ENCODE measurements at regions not wholly inside any gene's neighbourhood (a gene's known extent, or its start where the extent isn't known, plus 50 kb on each side); places are given as distances from the start of the nearest gene placed in this dataset.

DNA sequence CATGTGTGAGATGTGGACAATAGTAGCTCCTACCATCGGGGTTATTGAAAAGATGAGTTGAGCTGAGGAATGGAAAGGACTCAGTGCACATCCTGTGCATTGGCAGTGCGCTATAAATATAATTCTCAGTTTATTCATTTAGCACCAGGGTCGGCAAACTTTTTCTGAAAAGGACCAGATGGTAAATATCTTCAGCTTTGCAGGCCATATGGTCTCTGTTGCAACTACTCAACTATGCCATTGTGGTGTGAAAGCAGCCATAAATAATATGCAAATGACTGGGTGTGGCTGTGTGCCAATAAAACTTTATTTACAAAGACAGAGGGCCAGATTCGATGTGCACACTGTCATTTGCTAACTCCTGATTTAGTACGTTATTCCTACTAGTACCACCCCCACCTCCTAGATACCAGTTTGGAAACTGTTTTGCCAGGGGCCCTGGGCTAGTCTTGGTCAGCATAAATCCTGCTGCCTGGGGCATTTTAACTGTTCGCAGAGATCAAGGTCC is 422.9 kb upstream of the MKI67 start:
- no peak overlapping the region for H3K27ac ChIP-seq
- intact Hi-C loops (cut with DNase I): no loop called here
- peaks cover 0 to 7% (median 0%) of the 10 kb centered on the region in 4 donors for H3K27me3 ChIP-seq
- no peak overlapping the region for H3K4me3 ChIP-seq
- no peaks in the 10 kb centered on the region for H3K4me1 ChIP-seq
- no peak for DNase-seq
- H3K36me3 ChIP-seq: no peaks in the 10 kb centered on the region
- TF ChIP-seq, protein P1, sequence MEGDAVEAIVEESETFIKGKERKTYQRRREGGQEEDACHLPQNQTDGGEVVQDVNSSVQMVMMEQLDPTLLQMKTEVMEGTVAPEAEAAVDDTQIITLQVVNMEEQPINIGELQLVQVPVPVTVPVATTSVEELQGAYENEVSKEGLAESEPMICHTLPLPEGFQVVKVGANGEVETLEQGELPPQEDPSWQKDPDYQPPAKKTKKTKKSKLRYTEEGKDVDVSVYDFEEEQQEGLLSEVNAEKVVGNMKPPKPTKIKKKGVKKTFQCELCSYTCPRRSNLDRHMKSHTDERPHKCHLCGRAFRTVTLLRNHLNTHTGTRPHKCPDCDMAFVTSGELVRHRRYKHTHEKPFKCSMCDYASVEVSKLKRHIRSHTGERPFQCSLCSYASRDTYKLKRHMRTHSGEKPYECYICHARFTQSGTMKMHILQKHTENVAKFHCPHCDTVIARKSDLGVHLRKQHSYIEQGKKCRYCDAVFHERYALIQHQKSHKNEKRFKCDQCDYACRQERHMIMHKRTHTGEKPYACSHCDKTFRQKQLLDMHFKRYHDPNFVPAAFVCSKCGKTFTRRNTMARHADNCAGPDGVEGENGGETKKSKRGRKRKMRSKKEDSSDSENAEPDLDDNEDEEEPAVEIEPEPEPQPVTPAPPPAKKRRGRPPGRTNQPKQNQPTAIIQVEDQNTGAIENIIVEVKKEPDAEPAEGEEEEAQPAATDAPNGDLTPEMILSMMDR (IDR thresholded peaks at IDR 0.05): no peak
- TF ChIP-seq POLR2A (IDR thresholded peaks at IDR 0.05): no peak
- 74 to 77% methylated on average over 6 of the region's 6 CpGs for whole genome bisulfite sequencing, 2 donors
- H3K9me3 ChIP-seq: peaks cover 0 to 3% (median 0%) of the 10 kb centered on the region in 3 donors

DNA sequence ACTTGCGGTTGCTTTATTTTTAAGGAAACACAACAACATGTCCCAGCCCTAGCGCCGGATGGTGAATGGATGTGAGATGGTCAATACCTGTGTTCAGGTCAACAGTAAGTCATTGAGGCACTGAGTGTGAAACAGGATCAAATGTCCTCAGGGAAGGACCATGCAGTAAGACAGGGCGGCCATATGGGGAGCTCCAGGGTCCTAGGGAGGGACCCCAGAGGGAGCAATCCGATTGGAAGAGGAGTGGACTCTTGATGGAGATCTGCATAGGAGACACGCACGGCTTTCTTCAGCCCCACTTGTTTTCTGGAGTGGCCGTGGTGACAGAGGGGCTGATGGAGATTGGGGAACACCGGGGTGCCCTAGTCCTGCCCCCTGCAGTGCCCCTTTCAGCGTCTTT is 423.8 kb upstream of the MKI67 start:
- H3K27me3 ChIP-seq: peaks cover 0 to 7% (median 0%) of the 10 kb centered on the region in 4 donors
- no peaks in the 10 kb centered on the region for H3K36me3 ChIP-seq
- no peak overlapping the region for H3K27ac ChIP-seq
- WGBS, 2 donors: 80 to 82% methylated on average over 10 of the region's 10 CpGs
- no peaks in the 10 kb centered on the region for H3K4me1 ChIP-seq
- intact Hi-C loops (cut with DNase I): no loop called here
- peaks cover 0 to 3% (median 0%) of the 10 kb centered on the region in 3 donors for H3K9me3 ChIP-seq
- no peak overlapping the region for H3K4me3 ChIP-seq
- DNase-seq: no peak
- TF ChIP-seq, protein P1 (IDR thresholded peaks at IDR 0.05): no peak
- TF ChIP-seq POLR2A (IDR thresholded peaks at IDR 0.05): no peak

DNA sequence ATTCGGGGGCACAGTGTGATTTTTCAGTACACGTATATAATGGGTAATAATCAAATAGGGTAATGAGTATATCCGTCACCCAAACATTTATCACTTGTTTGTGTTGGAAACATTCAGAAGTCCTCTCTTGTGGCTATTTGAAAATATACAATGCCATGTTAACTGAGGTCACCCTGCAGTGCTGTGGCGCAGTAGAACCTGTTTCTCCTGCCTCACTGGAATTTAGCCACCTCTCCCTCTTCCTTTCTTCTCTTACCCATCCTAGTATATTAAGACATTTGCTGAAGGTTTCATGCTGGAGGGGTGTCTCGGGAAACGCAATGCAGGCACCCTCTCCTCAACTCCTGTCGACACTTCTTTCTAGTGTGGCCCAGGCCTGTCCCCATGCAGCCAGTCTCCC is 425.3 kb upstream of the MKI67 start:
- TF ChIP-seq POLR2A (IDR thresholded peaks at IDR 0.05): no peak
- DNase-seq: no peak
- 53 to 71% methylated on average over 4 to 7 of the region's 7 CpGs for WGBS, 2 donors
- Histone ChIP-seq H3K27me3 (peaks cover 0 to 7% (median 0%) of the 10 kb centered on the region in 4 donors), H3K4me3 (no peak overlapping the region), H3K4me1 (no peaks in the 10 kb centered on the region), H3K9me3 (peaks cover 0 to 3% (median 0%) of the 10 kb centered on the region in 3 donors), H3K27ac (no peak overlapping the region), H3K36me3 (no peaks in the 10 kb centered on the region)
- intact Hi-C loops (cut with DNase I): no loop called here

DNA sequence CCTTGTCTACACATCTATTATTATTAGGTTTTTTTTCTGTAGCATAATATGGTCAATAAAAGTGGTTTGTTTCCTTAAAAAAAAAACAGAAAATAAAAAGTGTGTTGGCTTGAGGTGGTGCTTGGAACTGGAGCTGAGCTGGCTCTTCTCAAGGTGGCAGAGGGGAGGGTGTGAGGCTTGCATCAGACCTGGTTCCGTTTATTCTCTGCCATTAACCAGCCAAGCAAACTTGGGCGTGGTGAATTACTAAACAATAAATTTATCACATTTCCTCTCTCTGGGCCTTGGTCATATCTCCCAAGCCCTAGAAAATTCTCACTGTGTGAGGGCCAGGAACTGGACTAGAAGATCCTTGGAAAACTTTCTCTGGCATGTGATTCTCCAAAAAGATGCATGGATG is 427.5 kb upstream of the MKI67 start:
- H3K9me3 ChIP-seq: peaks cover 0 to 3% (median 0%) of the 10 kb centered on the region in 3 donors
- no peak for DNase-seq
- no peaks in the 10 kb centered on the region for H3K36me3 ChIP-seq
- intact Hi-C loops (cut with DNase I): no loop called here
- no peaks in the 10 kb centered on the region for H3K4me1 ChIP-seq
- no peak overlapping the region for H3K27ac ChIP-seq
- TF ChIP-seq POLR2A (IDR thresholded peaks at IDR 0.05): no peak
- TF ChIP-seq, protein P1 (IDR thresholded peaks at IDR 0.05): no peak
- no peak overlapping the region for H3K4me3 ChIP-seq
- no peaks in the 10 kb centered on the region for H3K27me3 ChIP-seq
- 55 to 61% methylated on average over 2 of the region's 2 CpGs for WGBS, 2 donors

DNA sequence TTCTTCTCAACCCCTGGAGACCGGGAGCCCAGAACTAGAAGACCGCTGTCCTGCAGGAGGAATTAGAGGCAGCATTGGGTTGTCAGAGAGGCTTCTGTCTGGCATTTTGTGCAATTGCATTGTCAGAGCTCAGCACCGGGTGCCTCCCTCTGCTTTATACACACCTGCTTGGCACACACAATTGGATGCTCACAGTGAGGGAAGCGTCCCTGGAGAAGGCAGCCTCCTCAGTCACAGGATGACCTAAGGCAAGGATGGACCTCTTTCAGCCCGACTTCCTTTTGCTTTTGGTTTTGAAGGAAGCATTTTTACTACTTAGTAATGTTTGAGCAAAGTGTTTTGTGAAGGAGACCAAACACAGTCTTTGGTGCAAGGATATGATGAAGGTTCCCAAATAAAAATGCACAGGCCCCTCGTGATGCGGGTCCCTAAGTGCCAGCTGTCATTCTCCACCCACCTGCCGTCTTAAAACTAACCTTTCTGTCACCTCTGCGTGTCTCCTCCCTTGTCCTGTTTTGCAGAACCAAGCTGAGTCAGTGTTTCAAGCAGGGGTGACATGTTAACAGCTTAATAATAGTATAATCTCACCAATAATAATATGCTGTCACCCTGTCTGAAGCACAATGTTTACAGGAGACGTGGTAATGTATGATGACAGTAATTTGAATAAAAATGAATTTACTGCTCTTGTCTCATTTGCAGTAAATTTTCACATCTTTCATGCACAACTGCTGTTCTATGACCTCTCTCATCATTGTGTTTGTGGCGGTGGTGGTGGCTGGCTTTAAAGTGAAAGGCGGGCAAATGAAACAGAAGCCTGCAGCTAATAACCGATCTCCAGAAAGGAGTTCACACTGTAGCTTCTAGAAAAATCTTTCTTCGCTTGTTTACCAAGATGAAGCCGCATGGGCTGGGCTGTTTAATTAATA is 430.2 kb upstream of the MKI67 start:
- no peak overlapping the region for H3K4me3 ChIP-seq
- intact Hi-C loops (cut with DNase I): no loop called here
- WGBS, 2 donors: 61 to 64% methylated on average over 12 to 13 of the region's 15 CpGs
- TF ChIP-seq, protein P1 (IDR thresholded peaks at IDR 0.05): no peak
- no peak for TF ChIP-seq POLR2A (IDR thresholded peaks at IDR 0.05)
- H3K36me3 ChIP-seq: no peaks in the 10 kb centered on the region
- peaks cover 0 to 4% (median 3%) of the 10 kb centered on the region in 3 donors for H3K9me3 ChIP-seq
- no peak for DNase-seq
- H3K4me1 ChIP-seq: no peaks in the 10 kb centered on the region
- H3K27me3 ChIP-seq: no peaks in the 10 kb centered on the region
- H3K27ac ChIP-seq: no peak overlapping the region
